NCI-H524 (cell line): ENCODE measurements at regions not wholly inside any gene's neighbourhood (a gene's known extent, or its start where the extent isn't known, plus 50 kb on each side); places are given as distances from the start of the nearest gene placed in this dataset.
A peak's percentile ranks its signal among the peaks of the same experiment; 100 is the strongest.
"Not testable (repeated sequence)": the region's sequence is repeated elsewhere in the genome, so short reads cannot be mapped to it uniquely, and the experiment has no call there.

Experiments
- DNase-seq, 2 experiments: peaks; one replicate each; lab custom pipeline; 2025; lab: John Stamatoyannopoulos, UW

GRCh38 chr11:34001557-34002064 is 49.9 kb upstream of the CAPRIN1 start:
- no peak for DNase-seq

- no peak for DNase-seq
Observed at GRCh38 chr11:33999393-33999792, 52.1 kb upstream of the CAPRIN1 start.

GRCh38 chr11:33997584-33998251 is 53.8 kb upstream of the CAPRIN1 start:
- no peak for DNase-seq

GRCh38 chr11:33996498-33997454 is 54.8 kb upstream of the CAPRIN1 start:
- peak; percentile 12 to 76 for DNase-seq

- DNase-seq = no peak
Observed at GRCh38 chr11:33994937-33995336, 56.6 kb upstream of the CAPRIN1 start.

GRCh38 chr11:33991136-33991535 is 60.4 kb upstream of the CAPRIN1 start:
- not testable (repeated sequence) for DNase-seq

- not testable (repeated sequence) for DNase-seq
Observed at GRCh38 chr11:33990131-33990530, 61.4 kb upstream of the CAPRIN1 start.

GRCh38 chr11:33989461-33989860 is 62.1 kb upstream of the CAPRIN1 start:
- DNase-seq = no peak

GRCh38 chr11:33988586-33989370 is 62.8 kb upstream of the CAPRIN1 start:
- no peak for DNase-seq

- peak; percentile 58 to 84 for DNase-seq
Observed at GRCh38 chr11:33987975-33988580, 63.5 kb upstream of the CAPRIN1 start.

- no peak for DNase-seq
Observed at GRCh38 chr11:33987545-33987944, 64.0 kb upstream of the CAPRIN1 start.

GRCh38 chr11:33986597-33987501 is 64.7 kb upstream of the CAPRIN1 start:
- not testable (repeated sequence) for DNase-seq

- no peak for DNase-seq
Observed at GRCh38 chr11:33984682-33985389, 66.7 kb upstream of the CAPRIN1 start.

- no peak for DNase-seq
Observed at GRCh38 chr11:33982661-33983060, 68.9 kb upstream of the CAPRIN1 start.

- no peak for DNase-seq
Observed at GRCh38 chr11:33980897-33981296, 70.6 kb upstream of the CAPRIN1 start.

- DNase-seq = no peak
Observed at GRCh38 chr11:33978376-33978775, 73.2 kb upstream of the CAPRIN1 start.

GRCh38 chr11:33977676-33978075 is 73.9 kb upstream of the CAPRIN1 start:
- DNase-seq = no peak

GRCh38 chr11:33976495-33977199 is 74.9 kb upstream of the CAPRIN1 start:
- DNase-seq = peak; percentile 39 to 89

GRCh38 chr11:33974804-33975203 is 76.7 kb upstream of the CAPRIN1 start:
- no peak for DNase-seq
